HepG2 (cell line): ENCODE measurements at regions not wholly inside any gene's neighbourhood (a gene's known extent, or its start where the extent isn't known, plus 50 kb on each side); places are given as distances from the start of the nearest gene placed in this dataset.

ENCODE experiments used
- ATF7 ChIP-seq, 2 experiments: fragments of 450-650 bp in 1 of 2; sonication (generic) in 1 of 2; formaldehyde crosslinking in 1 of 2; IDR thresholded peaks; 2 replicates each; pipeline versions ENCODE4 v1.4.0 to v1.6.1; 2016 to 2020; ENCODE audit warnings: antibody characterized with exemption in 1 of 2, mild to moderate bottlenecking in 1 of 2, missing genetic modification reagents in 1 of 2
- FOXM1 ChIP-seq: sonication (generic); formaldehyde crosslinking; IDR thresholded peaks from 2 replicates; pipeline ENCODE4 v1.5.0; 2020; ENCODE audit warnings: missing genetic modification reagents
- ZNF101 ChIP-seq: sonication (generic); formaldehyde crosslinking; IDR thresholded peaks from 2 replicates; pipeline ENCODE4 v1.4.0; 2020; ENCODE audit warnings: mild to moderate bottlenecking, low read depth, missing genetic modification reagents, borderline replicate concordance
- ZNF318 ChIP-seq: sonication (generic); formaldehyde crosslinking; IDR thresholded peaks from 2 replicates; pipeline ENCODE4 v1.4.0; 2020; ENCODE audit warnings: mild to moderate bottlenecking, missing genetic modification reagents
- ZNF382 ChIP-seq: sonication (generic); formaldehyde crosslinking; IDR thresholded peaks from 2 replicates; pipeline ENCODE4 v1.5.0; 2020; ENCODE audit warnings: missing genetic modification reagents, mild to moderate bottlenecking, borderline replicate concordance
- ZSCAN30 ChIP-seq: sonication (generic); formaldehyde crosslinking; IDR thresholded peaks from 2 replicates; pipeline ENCODE4 v1.5.0; 2020; ENCODE audit warnings: mild to moderate bottlenecking, missing genetic modification reagents

DNA sequence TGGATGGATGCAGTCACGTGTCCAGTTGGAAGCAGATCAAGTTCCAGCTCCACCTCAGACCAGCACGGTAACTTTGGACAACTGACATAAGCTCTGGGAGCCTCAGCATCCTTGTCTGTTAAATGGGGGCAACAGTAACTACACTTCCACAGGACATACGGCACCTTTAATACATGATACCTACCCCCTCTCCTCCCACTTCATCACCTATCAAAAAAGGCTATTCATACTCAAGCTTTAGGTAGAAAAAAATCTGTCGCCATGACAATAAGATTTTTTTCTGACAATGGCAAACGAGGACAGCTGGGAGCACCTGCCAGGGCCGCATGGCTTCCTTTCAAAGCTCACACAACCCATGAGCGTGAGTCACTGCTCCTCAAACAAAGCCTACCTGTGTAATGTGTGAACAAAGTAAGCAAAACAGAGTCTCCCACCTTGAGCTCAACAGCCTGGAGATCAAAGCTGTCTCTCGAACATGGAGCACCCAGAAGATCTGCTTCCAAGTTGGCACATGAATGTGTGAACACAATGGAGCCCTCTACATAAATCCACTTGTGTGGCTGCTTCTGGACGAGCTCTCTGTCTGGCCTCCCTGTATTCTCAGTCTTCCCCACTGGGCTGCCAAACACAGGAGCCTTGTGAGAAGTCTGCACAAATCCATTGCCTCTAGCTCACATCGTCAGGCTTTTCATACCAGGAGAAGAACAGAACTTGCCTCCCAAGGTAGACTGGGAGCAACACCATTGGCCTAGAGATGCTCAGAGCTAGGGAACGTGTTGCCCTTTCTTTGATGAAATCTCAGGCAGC, 459.7 kb downstream of the SOX9 start (continued):
- TF ChIP-seq ZNF318 (peak; percentile 64; the same call in 1 of the 2 replicates), ZNF382 (CRISPR knock-in tag) (no peak), ATF7 (IDR thresholded peaks at IDR 0.05) (no peak), ATF7 (CRISPR knock-in tag; IDR thresholded peaks at IDR 0.05) (peak; percentile 53; the same call in 1 of the 2 replicates), FOXM1 (CRISPR knock-in tag) (no peak), ZSCAN30 (CRISPR knock-in tag) (no peak), ZNF101 (no peak)
